Natural killer cell (primary cell): ENCODE measurements at regions not wholly inside any gene's neighbourhood (a gene's known extent, or its start where the extent isn't known, plus 50 kb on each side); places are given as distances from the start of the nearest gene placed in this dataset.

Source experiments
- ATAC-seq, 3 donors: fragments of 150-1000 bp in 2 of 3; fragments of 200-7000 bp in 1 of 3; cut with Tn5 transposase; 1 replicate in 1 of 3; 2 replicates in 2 of 3; pipeline ENCODE4 v1.10.0; 2021; ENCODE audit warnings: mild to moderate bottlenecking in 2 of 3, moderate library complexity in 2 of 3
- DNase-seq, 2 donors: peaks; one replicate each; pipeline versions ENCODE4 v3.0.0 to v3.0.0-alpha.2; 2013 to 2021; ENCODE audit warnings: mixed read lengths in 1 of 2
- H3K27ac ChIP-seq: one replicate; pipeline ENCODE4 v1.5.1; 2013; ENCODE audit warnings: mild to moderate bottlenecking, low read length
- H3K27me3 ChIP-seq: one replicate; pipeline ENCODE4 v1.6.1; 2013; ENCODE audit warnings: low read length; ENCODE audit not compliant: control insufficient read depth, insufficient read depth
- H3K36me3 ChIP-seq: one replicate; pipeline ENCODE4 v1.6.1; 2013; ENCODE audit warnings: low read length; ENCODE audit not compliant: control insufficient read depth, insufficient read depth
- H3K4me1 ChIP-seq: one replicate; pipeline ENCODE4 v1.6.1; 2013; ENCODE audit warnings: low read length; ENCODE audit not compliant: control insufficient read depth, insufficient read depth
- H3K4me3 ChIP-seq: one replicate; pipeline ENCODE4 v1.5.1; 2013; ENCODE audit warnings: low read length
- H3K9me3 ChIP-seq: one replicate; pipeline ENCODE4 v1.6.1; 2013; ENCODE audit warnings: low read length; ENCODE audit not compliant: control insufficient read depth, insufficient read depth
- H3K27ac Mint-ChIP-seq, 2 donors: one replicate each; pipeline ENCODE4 v1.8.0; 2022; ENCODE audit warnings: mild to moderate bottlenecking in 2 of 2, mixed read lengths in 2 of 2, moderate library complexity in 1 of 2
- H3K27me3 Mint-ChIP-seq, 2 donors: one replicate each; pipeline ENCODE4 v1.8.0; 2022; ENCODE audit warnings: low read depth in 2 of 2, mixed read lengths in 2 of 2
- H3K36me3 Mint-ChIP-seq: one replicate; pipeline ENCODE4 v1.8.0; 2022; ENCODE audit warnings: mixed read lengths
- H3K4me1 Mint-ChIP-seq, 2 donors: one replicate each; pipeline ENCODE4 v1.8.0; 2022; ENCODE audit warnings: mixed read lengths in 2 of 2
- H3K4me3 Mint-ChIP-seq: one replicate; pipeline ENCODE4 v1.8.0; 2022; ENCODE audit warnings: mild to moderate bottlenecking, moderate library complexity, mixed read lengths
- H3K9me3 Mint-ChIP-seq, 2 donors: one replicate each; pipeline ENCODE4 v1.8.0; 2022; ENCODE audit warnings: mixed read lengths in 2 of 2
- CTCF ChIP-seq: fragments of 200-600 bp; IDR thresholded peaks from one replicate; pipeline ENCODE4 v1.8.0; 2022; ENCODE audit warnings: antibody characterized with exemption
- WGBS: methylation state at CpG from one replicate; pipeline ENCODE4 v1.1.7; 2013; ENCODE audit warnings: missing lambda C conversion rate; ENCODE audit not compliant: insufficient coverage; 5-methylcytosine and 5-hydroxymethylcytosine counted together
- intact Hi-C: fragments of 100-400 bp; cut with micrococcal nuclease; formaldehyde crosslinking; loops from one replicate; pipeline ENCODE4 v1.14.2; 2022

DNA sequence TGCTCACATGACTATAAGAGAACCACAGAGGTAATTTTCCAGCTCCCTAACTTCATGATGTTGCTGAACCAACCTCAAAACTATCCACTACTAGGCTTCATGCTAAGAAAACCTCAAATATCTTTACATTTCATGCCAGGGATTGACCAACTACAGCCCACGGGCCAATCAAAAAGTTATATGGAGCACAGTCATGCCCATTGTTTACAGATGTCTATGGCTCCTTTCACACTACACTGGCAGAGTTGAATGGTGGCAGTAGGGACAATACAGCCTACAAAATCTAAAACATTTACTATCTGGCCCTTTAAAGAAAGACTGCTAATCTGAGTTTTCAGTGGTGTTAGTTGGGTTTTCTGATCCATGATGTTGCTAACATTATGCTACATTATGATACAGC is 154.8 kb downstream of the TM2D1 start:
- Histone ChIP-seq H3K36me3 (no peaks in the 10 kb centered on the region), H3K27ac (no peak overlapping the region), H3K27me3 (no peaks in the 10 kb centered on the region), H3K4me1 (no peaks in the 10 kb centered on the region), H3K9me3 (peaks cover 13% of the 10 kb centered on the region), H3K4me3 (no peak overlapping the region)
- no peak overlapping the region for H3K27ac Mint-ChIP-seq
- 100% methylated on average over 1 of the region's 1 CpG for WGBS
- H3K36me3 Mint-ChIP-seq: no peaks in the 10 kb centered on the region
- no peaks in the 10 kb centered on the region for H3K27me3 Mint-ChIP-seq
- no peak for TF ChIP-seq CTCF
- intact Hi-C loops: no loop called here
- no peak overlapping the region for H3K4me3 Mint-ChIP-seq
- no peak for ATAC-seq
- H3K9me3 Mint-ChIP-seq: peaks cover 5% of the 10 kb centered on the region in 2 donors
- no peaks in the 10 kb centered on the region for H3K4me1 Mint-ChIP-seq
- no peak for DNase-seq

GRCh38 chr1:61569303-61569621 is 155.7 kb downstream of the TM2D1 start:
- Histone ChIP-seq H3K4me1 (no peaks in the 10 kb centered on the region), H3K9me3 (peaks cover 18% of the 10 kb centered on the region), H3K4me3 (no peak overlapping the region), H3K27ac (no peak overlapping the region), H3K27me3 (no peaks in the 10 kb centered on the region), H3K36me3 (no peaks in the 10 kb centered on the region)
- Mint-ChIP-seq H3K4me1 (no peaks in the 10 kb centered on the region), H3K36me3 (no peaks in the 10 kb centered on the region), H3K9me3 (peaks cover 5 to 6% of the 10 kb centered on the region in 2 donors), H3K4me3 (no peak overlapping the region), H3K27me3 (no peaks in the 10 kb centered on the region), H3K27ac (no peak overlapping the region)
- TF ChIP-seq CTCF: no peak
- intact Hi-C loops: no loop called here
- 100% methylated on average over 1 of the region's 2 CpGs for WGBS
- no peak for ATAC-seq
- DNase-seq: no peak

- H3K4me1 Mint-ChIP-seq: no peaks in the 10 kb centered on the region
- no peak overlapping the region for H3K4me3 Mint-ChIP-seq
- H3K27me3 ChIP-seq: no peaks in the 10 kb centered on the region
- 90% methylated on average over 3 of the region's 5 CpGs for WGBS
- no peaks in the 10 kb centered on the region for H3K36me3 Mint-ChIP-seq
- H3K27me3 Mint-ChIP-seq: no peaks in the 10 kb centered on the region
- no peak overlapping the region for H3K4me3 ChIP-seq
- DNase-seq: no peak
- no peaks in the 10 kb centered on the region for H3K4me1 ChIP-seq
- no peak overlapping the region for H3K27ac Mint-ChIP-seq
- intact Hi-C loops: no loop called here
- no peak for TF ChIP-seq CTCF
- peaks cover 18% of the 10 kb centered on the region for H3K9me3 ChIP-seq
- peaks cover 5 to 6% of the 10 kb centered on the region in 2 donors for H3K9me3 Mint-ChIP-seq
- no peak for ATAC-seq
- H3K36me3 ChIP-seq: no peaks in the 10 kb centered on the region
- H3K27ac ChIP-seq: no peak overlapping the region
Observed at GRCh38 chr1:61568460-61569302, 156.3 kb downstream of the TM2D1 start.

DNA sequence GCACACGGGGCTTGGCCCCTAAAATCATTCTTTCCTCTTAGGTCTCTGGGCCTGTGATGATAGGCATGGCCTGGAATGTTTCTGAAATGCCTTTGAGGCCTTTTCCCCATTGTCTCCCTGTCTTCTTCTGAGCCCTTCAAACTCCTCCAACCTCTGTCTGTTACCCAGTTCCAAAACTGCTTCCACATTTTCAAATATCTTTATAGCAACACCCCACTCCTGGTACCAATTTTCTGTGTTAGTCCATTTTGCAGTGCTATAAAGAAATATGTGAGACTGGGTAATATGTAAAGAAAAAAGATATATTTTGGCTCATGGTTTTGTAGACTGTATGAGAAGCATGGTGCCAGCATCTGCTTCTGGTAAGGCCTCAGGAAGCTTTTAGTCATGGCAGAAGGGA is 158.8 kb downstream of the TM2D1 start:
- H3K9me3 ChIP-seq: peaks cover 18% of the 10 kb centered on the region
- H3K4me3 Mint-ChIP-seq: no peak overlapping the region
- H3K36me3 ChIP-seq: no peaks in the 10 kb centered on the region
- H3K4me1 Mint-ChIP-seq: no peaks in the 10 kb centered on the region
- ATAC-seq: no peak
- H3K36me3 Mint-ChIP-seq: no peaks in the 10 kb centered on the region
- H3K27me3 ChIP-seq: no peaks in the 10 kb centered on the region
- 88% methylated on average over 1 of the region's 1 CpG for WGBS
- no peak overlapping the region for H3K4me3 ChIP-seq
- intact Hi-C loops: no loop called here
- H3K4me1 ChIP-seq: no peaks in the 10 kb centered on the region
- no peak for DNase-seq
- H3K27me3 Mint-ChIP-seq: no peaks in the 10 kb centered on the region
- no peak overlapping the region for H3K27ac ChIP-seq
- no peak overlapping the region for H3K27ac Mint-ChIP-seq
- no peak for TF ChIP-seq CTCF
- peaks cover 5 to 6% of the 10 kb centered on the region in 2 donors for H3K9me3 Mint-ChIP-seq
